NCI-H187 (cell line): ENCODE measurements at regions not wholly inside any gene's neighbourhood (a gene's known extent, or its start where the extent isn't known, plus 50 kb on each side); places are given as distances from the start of the nearest gene placed in this dataset.
A peak's percentile ranks its signal among the peaks of the same experiment; 100 is the strongest.

Experiments
- DNase-seq, 2 experiments: peaks; one replicate each; lab custom pipeline; 2025; lab: John Stamatoyannopoulos, UW

GRCh38 chr2:12587729-12588522, 128.8 kb upstream of the TRIB2 start:
- DNase-seq = no peak

DNA sequence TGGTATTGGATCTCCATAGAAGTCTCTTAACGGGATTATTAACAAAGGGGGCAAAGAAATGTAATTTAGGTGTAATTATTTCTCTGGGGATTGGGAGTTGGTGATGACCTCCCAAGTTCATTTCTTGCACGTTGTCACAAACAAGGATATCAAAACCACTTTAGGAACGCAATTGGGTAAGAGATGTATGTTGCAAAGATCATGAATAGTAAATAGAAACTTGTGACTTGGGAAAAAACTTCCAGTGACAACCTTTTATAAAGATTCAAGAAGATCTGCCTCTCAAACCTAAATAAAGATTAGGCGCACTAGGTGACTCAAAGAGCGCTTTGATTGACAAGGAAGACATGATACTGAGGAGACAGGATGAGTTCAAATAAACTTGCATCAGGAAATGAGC, 127.8 kb upstream of the TRIB2 start:
- no peak for DNase-seq

- DNase-seq = no peak
Observed at GRCh38 chr2:12589802-12590320, 126.9 kb upstream of the TRIB2 start.

GRCh38 chr2:12592296-12592695, 124.4 kb upstream of the TRIB2 start:
- DNase-seq = no peak

DNA sequence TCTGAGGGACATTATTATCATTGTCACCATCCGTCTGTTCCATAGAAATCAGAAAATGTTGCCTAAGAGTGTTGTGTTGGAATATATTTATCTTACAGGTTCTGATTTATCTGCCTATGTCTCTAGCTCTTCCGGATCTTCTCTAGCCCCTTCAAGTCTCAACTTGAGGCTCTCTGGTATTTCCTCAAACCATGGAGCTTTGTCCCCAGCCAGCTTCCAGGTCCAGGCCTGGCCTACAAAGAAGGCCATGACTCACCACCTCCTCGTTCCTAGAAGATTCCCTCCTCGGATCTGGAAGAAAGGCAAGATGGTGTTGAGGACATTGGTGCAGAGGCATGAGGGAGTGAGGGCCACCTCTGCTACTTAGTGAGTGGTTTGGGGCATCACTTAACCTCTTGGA, 122.1 kb upstream of the TRIB2 start:
- no peak for DNase-seq

GRCh38 chr2:12596771-12597170, 120.0 kb upstream of the TRIB2 start:
- no peak for DNase-seq

- no peak for DNase-seq
Observed at GRCh38 chr2:12597610-12598009, 119.1 kb upstream of the TRIB2 start.

DNA sequence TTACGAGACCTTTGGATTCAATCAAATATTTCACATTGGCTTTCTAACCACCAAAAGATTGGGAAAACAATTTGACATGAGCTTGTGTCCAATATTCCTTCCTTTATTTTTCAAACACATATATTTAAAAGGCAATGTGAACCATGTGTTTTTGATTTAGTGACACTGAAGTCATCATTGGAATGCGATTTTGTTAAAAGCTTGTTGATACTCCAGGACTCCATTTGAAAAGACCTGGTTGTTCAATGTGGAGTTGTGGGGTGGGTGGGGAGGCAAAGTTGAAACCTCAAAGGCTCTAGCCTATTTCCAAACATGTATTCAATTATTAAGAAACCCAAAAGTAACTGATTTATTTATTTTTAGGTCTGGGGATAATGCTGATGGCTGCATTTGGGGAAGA, 114.1 kb upstream of the TRIB2 start:
- no peak for DNase-seq

DNA sequence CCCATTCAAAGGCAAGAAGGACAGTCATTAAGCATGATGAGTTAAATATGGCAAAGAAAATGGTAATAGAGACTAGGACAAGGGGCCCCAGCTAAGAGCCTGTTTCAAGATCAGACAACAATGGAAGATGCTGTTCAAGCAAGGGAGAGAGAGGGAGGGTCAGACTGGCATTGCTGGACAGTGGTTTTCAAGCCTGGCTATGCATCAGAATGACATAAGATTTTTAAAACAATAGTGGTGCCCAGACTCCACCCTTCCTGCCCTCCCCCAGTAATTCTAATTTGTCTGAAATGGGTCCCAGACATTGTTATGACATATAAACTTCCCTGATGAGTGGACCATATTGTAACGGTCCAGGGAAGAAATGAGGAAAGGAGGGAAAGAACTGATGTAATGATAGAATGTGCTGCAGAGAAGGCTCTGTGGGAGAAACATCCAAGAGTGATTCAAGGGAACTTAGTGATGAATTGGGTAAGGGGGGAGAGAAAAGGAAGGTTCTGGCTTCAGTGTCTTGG, 112.9 kb upstream of the TRIB2 start:
- no peak for DNase-seq

DNA sequence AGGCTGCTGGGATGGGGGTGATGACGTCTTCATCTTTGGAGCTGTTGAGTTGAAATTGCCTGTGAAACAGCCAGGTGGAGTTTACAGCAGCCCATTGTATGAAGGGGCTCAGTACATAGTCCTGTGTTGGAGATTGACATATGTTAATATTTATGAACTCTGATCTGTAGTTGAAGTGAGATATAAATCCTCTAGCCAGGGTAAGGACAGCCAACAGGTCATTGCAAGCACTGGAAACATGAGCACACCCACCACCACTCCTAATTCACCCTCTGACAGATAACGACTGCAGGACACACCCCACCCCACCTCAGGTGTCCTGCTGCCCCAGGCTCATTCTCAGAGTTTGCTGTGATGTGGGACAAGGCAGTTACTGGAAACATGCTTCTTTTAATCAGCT, 112.4 kb upstream of the TRIB2 start:
- DNase-seq = peak; percentile 77 to 86

DNA sequence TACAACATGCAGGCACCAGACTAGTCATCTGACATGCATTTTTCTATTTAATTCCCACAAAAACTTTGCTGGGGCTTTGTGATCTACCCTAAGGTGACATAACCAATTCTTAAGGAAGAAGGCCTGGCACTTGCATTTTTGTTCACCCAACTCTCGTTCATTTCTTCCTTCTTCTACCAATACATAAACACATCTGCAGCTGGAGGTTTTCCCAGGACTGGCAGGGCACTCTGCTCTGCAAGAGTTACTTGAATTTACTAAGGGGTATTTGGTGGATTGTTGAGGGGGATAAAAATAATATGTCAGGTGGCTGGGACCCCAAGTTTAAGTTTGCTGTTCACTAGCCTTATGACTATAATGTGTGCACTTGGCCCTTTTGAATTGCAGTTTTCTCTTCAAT, 111.4 kb upstream of the TRIB2 start:
- no peak for DNase-seq

DNA sequence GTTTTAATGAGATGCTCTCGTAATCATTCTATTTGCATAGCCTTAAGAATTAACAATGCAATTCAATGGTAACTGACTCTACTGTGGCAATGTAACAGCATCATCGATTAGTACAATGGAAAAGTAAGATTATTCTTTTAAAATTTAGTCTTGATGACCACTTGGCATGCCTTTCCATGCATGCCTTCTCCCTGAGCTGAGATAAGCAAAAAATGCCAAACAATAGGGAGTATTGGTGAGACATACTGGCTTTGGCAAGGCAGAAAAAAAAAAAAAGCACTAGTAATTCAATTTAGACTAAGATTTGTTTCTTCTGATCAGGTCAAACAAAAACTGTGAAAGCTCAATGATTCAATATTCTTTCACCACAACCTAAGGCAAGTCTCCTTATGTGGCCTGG, 110.8 kb upstream of the TRIB2 start:
- DNase-seq = no peak

DNA sequence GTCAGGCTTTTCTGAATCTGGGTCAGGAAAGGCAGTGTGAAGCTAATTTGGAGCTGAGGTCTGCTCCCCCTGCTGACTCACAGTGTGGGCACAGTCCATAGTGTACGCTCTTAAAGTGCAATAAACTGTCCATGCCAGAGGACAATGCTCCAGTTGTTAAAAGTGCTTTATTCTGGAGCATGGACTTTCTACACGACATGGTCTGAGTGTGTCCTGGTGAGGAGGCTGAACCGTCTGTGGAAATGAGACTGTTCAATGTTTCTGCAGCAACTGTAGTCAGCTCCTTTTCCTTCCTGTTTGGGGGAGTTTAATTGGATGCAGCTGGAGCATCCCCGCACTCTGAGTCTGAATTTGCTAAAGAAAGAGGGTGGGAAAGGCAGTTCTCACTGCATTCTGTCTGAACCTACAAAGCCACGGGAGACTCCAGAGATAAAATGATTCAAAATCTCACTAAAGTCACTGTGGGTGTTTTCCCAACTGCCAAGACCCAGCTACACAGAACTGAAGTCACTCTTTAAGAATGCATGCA, 110.2 kb upstream of the TRIB2 start:
- no peak for DNase-seq

- no peak for DNase-seq
Observed at GRCh38 chr2:12607971-12608370, 108.8 kb upstream of the TRIB2 start.

GRCh38 chr2:12610314-12610713, 106.4 kb upstream of the TRIB2 start:
- no peak for DNase-seq

- no peak for DNase-seq
Observed at GRCh38 chr2:12612168-12612567, 104.6 kb upstream of the TRIB2 start.

DNA sequence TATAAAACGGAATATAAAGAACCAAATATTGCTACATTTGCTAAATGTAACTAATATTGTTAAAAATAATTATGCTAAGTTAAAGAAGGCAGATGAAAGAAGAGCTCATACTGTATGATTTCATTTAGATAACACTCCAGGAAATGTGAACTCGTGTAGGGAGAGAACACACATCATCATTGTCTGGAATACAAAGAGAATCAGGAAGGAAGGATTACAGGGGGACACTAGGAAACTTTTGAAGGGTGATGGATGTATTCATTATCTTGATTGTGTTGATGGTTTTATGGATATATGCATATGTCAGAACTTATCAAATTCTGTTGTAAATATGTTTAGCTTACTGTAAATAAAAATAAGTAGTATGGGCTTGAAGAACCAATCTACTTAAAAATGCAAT, 104.1 kb upstream of the TRIB2 start:
- DNase-seq = no peak

GRCh38 chr2:12613137-12613835, 103.5 kb upstream of the TRIB2 start:
- no peak for DNase-seq

- no peak for DNase-seq
Observed at GRCh38 chr2:12615509-12615908, 101.2 kb upstream of the TRIB2 start.

DNA sequence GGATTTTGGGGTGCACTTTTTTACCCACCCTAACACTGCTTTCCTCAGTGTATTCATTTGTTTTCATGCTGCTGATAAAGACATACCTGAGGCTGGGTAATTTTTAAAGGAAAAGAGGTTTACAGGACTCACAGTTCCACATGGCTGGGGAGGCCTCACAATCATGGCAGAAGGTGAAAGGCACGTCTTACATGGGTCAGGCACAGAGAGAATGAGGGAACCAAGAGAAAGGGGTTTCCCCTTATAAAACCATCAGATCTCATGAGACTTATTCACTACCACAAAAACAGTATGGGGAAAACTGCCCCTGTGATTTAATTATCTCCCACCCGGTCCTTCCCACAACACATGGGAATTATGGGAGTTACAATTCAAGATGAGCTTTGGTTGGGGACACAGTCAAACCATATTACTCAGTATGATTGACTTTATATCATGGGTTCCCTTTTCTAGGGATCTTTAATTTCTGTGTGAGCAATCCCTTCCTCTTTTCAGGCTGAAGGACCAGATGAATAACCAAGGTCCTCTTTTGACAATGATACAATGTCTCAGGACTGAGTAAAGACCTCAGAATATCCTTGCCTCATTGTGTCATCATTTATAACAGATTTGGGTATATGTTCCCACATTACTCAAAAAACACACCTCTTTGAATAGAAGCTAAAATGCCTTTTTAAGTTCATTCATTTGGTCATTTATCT, 100.1 kb upstream of the TRIB2 start:
- DNase-seq = no peak

GRCh38 chr2:12617366-12617765, 99.4 kb upstream of the TRIB2 start:
- DNase-seq = no peak

- no peak for DNase-seq
Observed at GRCh38 chr2:12617853-12618252, 98.9 kb upstream of the TRIB2 start.
